Small intestine (tissue), 7 donors: ENCODE measurements at regions not wholly inside any gene's neighbourhood (a gene's known extent, or its start where the extent isn't known, plus 50 kb on each side); places are given as distances from the start of the nearest gene placed in this dataset.
A peak's percentile ranks its signal among the peaks of the same experiment; 100 is the strongest.

Experiments used
- DNase-seq, 2 donors: peaks; one replicate each; pipeline versions ENCODE4 v3.0.0 to v3.0.0-alpha.2; 2013
- FAIRE-seq: peaks from 2 replicates; lab custom pipeline; 2012; peaks lifted over from hg19 to GRCh38; lab: Jason Lieb, UNC
- H3K27ac ChIP-seq, 3 donors: one replicate each; pipeline ENCODE4 v1.5.1; 2013; ENCODE audit warnings: low read length in 2 of 3, mild to moderate bottlenecking in 2 of 3, control low read depth in 1 of 3, inconsistent platforms in 1 of 3, low read depth in 1 of 3, moderate library complexity in 1 of 3
- H3K27me3 ChIP-seq, 3 donors: one replicate each; pipeline ENCODE4 v1.6.1; 2013; ENCODE audit warnings: low read length in 3 of 3, inconsistent platforms in 1 of 3; ENCODE audit not compliant: control insufficient read depth in 3 of 3, insufficient read depth in 3 of 3
- H3K36me3 ChIP-seq, 3 donors: one replicate each; pipeline ENCODE4 v1.6.1; 2013; ENCODE audit warnings: low read length in 3 of 3, inconsistent platforms in 1 of 3, low read depth in 1 of 3, mild to moderate bottlenecking in 1 of 3, moderate library complexity in 1 of 3; ENCODE audit not compliant: control insufficient read depth in 3 of 3, insufficient read depth in 2 of 3
- H3K4me1 ChIP-seq, 3 donors: one replicate each; pipeline ENCODE4 v1.6.1; 2013; ENCODE audit warnings: low read length in 2 of 3, inconsistent platforms in 1 of 3, low read depth in 1 of 3, mild to moderate bottlenecking in 1 of 3, moderate library complexity in 1 of 3; ENCODE audit not compliant: control insufficient read depth in 3 of 3, insufficient read depth in 2 of 3
- H3K4me3 ChIP-seq, 3 donors: one replicate each; pipeline ENCODE4 v1.5.1; 2013; ENCODE audit warnings: low read length in 3 of 3, control low read depth in 1 of 3, inconsistent platforms in 1 of 3, low read depth in 1 of 3, mild to moderate bottlenecking in 1 of 3, moderate library complexity in 1 of 3
- H3K9me3 ChIP-seq, 2 donors: one replicate each; pipeline ENCODE4 v1.6.1; 2013; ENCODE audit warnings: low read depth in 1 of 2, low read length in 1 of 2; ENCODE audit not compliant: control insufficient read depth in 2 of 2, insufficient read depth in 1 of 2
- WGBS, 3 donors: extraction: QIAGEN DNeasy Blood & Tissue Kit; methylation state at CpG; one replicate each; pipeline ENCODE4 v1.1.7; 2013; 5-methylcytosine and 5-hydroxymethylcytosine counted together
- donor health status: healthy with polysubstance abuse.
- donor health status: control.
- donor health status: control.
- donor health status: Bipolar disorder and iron deficiency.
- donor health status: healthy.

GRCh38 chr2:181264441-181264840 lies 192.7 kb upstream of the ITGA4 start:
- FAIRE-seq, result no peak
- H3K9me3 ChIP-seq, result no peaks in the 10 kb centered on the region
- no peak overlapping the region for H3K4me3 ChIP-seq
- no peaks in the 10 kb centered on the region for H3K4me1 ChIP-seq
- H3K36me3 ChIP-seq, result no peaks in the 10 kb centered on the region
- no peak for DNase-seq
- WGBS, 3 donors, result 69 to 91% (median 90%) methylated on average over 1 of the region's 1 CpG
- H3K27me3 ChIP-seq, result no peaks in the 10 kb centered on the region
- no peak overlapping the region for H3K27ac ChIP-seq

GRCh38 chr2:181266614-181267013 lies 190.6 kb upstream of the ITGA4 start:
- H3K4me1 ChIP-seq, result no peaks in the 10 kb centered on the region
- 66 to 88% (median 72%) methylated on average over 3 of the region's 3 CpGs for WGBS, 3 donors
- no peak overlapping the region for H3K27ac ChIP-seq
- no peak for FAIRE-seq
- no peaks in the 10 kb centered on the region for H3K27me3 ChIP-seq
- no peak overlapping the region for H3K4me3 ChIP-seq
- H3K9me3 ChIP-seq, result no peaks in the 10 kb centered on the region
- no peak for DNase-seq
- H3K36me3 ChIP-seq, result no peaks in the 10 kb centered on the region

GRCh38 chr2:181268174-181268867 lies 188.9 kb upstream of the ITGA4 start:
- no peak for FAIRE-seq
- DNase-seq, result no peak
- H3K4me3 ChIP-seq, result no peak overlapping the region
- no peaks in the 10 kb centered on the region for H3K27me3 ChIP-seq
- no peaks in the 10 kb centered on the region for H3K4me1 ChIP-seq
- no peaks in the 10 kb centered on the region for H3K36me3 ChIP-seq
- H3K9me3 ChIP-seq, result no peaks in the 10 kb centered on the region
- WGBS, 3 donors, result 77 to 86% (median 84%) methylated on average over 3 of the region's 3 CpGs
- H3K27ac ChIP-seq, result no peak overlapping the region

- DNase-seq (no peak), FAIRE-seq (no peak)
- H3K4me1 ChIP-seq, result no peaks in the 10 kb centered on the region
- H3K4me3 ChIP-seq, result no peak overlapping the region
- no peaks in the 10 kb centered on the region for H3K36me3 ChIP-seq
- 80 to 97% (median 88%) methylated on average over 1 of the region's 1 CpG for WGBS, 3 donors
- H3K27ac ChIP-seq, result no peak overlapping the region
- no peaks in the 10 kb centered on the region for H3K27me3 ChIP-seq
- H3K9me3 ChIP-seq, result no peaks in the 10 kb centered on the region
These were observed 183.2 kb upstream of the ITGA4 start for GRCh38 chr2:181273986-181274385.

- Histone ChIP-seq H3K27ac (no peak overlapping the region), H3K4me1 (no peaks in the 10 kb centered on the region), H3K27me3 (no peaks in the 10 kb centered on the region), H3K9me3 (no peaks in the 10 kb centered on the region), H3K4me3 (no peak overlapping the region), H3K36me3 (no peaks in the 10 kb centered on the region)
- WGBS, 3 donors, result 66 to 75% (median 68%) methylated on average over 3 of the region's 3 CpGs
- FAIRE-seq (no peak), DNase-seq (peak in 1 of 2 donors; percentile 15)
These were observed 181.5 kb upstream of the ITGA4 start for GRCh38 chr2:181275643-181276070.

- WGBS, 3 donors, result 57 to 67% (median 59%) methylated on average over 2 of the region's 2 CpGs
- DNase-seq, result peak in 1 of 2 donors; percentile 38
- no peak for FAIRE-seq
These were observed 175.9 kb upstream of the ITGA4 start for GRCh38 chr2:181281206-181281832.

GRCh38 chr2:181285116-181285515 lies 172.1 kb upstream of the ITGA4 start:
- Histone ChIP-seq H3K9me3 (no peaks in the 10 kb centered on the region), H3K27me3 (no peaks in the 10 kb centered on the region), H3K36me3 (no peaks in the 10 kb centered on the region), H3K4me1 (no peaks in the 10 kb centered on the region), H3K4me3 (no peak overlapping the region), H3K27ac (no peak overlapping the region)
- FAIRE-seq (no peak), DNase-seq (no peak)
- WGBS, 3 donors, result 29 to 68% (median 32%) methylated on average over 3 of the region's 3 CpGs

More at GRCh38 chr2:181281206-181281832, 175.9 kb upstream of the ITGA4 start:
- no peaks in the 10 kb centered on the region for H3K27me3 ChIP-seq
- no peaks in the 10 kb centered on the region for H3K9me3 ChIP-seq
- H3K4me1 ChIP-seq, result no peaks in the 10 kb centered on the region
- H3K27ac ChIP-seq, result no peak overlapping the region
- no peaks in the 10 kb centered on the region for H3K36me3 ChIP-seq
- no peak overlapping the region for H3K4me3 ChIP-seq

GRCh38 chr2:181289698-181290097 lies 167.5 kb upstream of the ITGA4 start:
- H3K4me3 ChIP-seq, result no peak overlapping the region
- peaks cover 0 to 2% of the 10 kb centered on the region in 2 donors for H3K9me3 ChIP-seq
- no peak for FAIRE-seq
- H3K27ac ChIP-seq, result no peak overlapping the region
- no peaks in the 10 kb centered on the region for H3K36me3 ChIP-seq
- WGBS, 3 donors, result 94 to 99% (median 95%) methylated on average over 3 of the region's 3 CpGs
- DNase-seq, result no peak
- H3K4me1 ChIP-seq, result no peaks in the 10 kb centered on the region
- H3K27me3 ChIP-seq, result no peaks in the 10 kb centered on the region
